ENCODE measurements at regions not wholly inside any gene's neighbourhood (a gene's known extent, or its start where the extent isn't known, plus 50 kb on each side); places are given as distances from the start of the nearest gene placed in this dataset.

DNA sequence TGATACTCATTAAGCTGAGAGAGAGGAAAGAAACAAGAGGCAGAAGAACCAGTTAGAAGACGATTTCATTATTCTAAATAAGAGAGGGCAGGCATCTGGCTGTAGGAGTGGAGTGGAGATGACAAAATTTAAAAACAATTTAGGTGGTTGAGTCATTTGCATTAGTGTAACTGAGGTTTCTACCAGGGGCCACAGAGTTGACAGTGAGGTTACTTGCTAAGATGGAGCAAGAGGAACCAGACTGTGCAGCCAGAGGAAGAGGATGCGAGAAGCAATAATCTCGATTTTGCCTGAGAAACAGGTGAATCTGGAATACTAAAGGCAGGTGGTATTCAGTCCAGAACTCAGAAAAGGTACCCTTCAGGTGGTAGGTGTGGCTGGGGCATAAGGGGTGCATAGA lies 491.9 kb downstream of the MID1IP1 start:
- no peaks in the 10 kb centered on the region for H3K27me3 ChIP-seq (ENCODE audit: low read length)
- no peaks in the 10 kb centered on the region for H3K9me3 ChIP-seq (ENCODE audit: low read length)
- TF ChIP-seq EZH2 (IDR thresholded peaks at IDR 0.05; ENCODE audit: low read length, unreplicated experiment), result no peak
- TF ChIP-seq, protein P1, sequence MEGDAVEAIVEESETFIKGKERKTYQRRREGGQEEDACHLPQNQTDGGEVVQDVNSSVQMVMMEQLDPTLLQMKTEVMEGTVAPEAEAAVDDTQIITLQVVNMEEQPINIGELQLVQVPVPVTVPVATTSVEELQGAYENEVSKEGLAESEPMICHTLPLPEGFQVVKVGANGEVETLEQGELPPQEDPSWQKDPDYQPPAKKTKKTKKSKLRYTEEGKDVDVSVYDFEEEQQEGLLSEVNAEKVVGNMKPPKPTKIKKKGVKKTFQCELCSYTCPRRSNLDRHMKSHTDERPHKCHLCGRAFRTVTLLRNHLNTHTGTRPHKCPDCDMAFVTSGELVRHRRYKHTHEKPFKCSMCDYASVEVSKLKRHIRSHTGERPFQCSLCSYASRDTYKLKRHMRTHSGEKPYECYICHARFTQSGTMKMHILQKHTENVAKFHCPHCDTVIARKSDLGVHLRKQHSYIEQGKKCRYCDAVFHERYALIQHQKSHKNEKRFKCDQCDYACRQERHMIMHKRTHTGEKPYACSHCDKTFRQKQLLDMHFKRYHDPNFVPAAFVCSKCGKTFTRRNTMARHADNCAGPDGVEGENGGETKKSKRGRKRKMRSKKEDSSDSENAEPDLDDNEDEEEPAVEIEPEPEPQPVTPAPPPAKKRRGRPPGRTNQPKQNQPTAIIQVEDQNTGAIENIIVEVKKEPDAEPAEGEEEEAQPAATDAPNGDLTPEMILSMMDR (conservative IDR thresholded peaks at IDR 0.05; ENCODE audit: low read depth, low read length), result no peak
- no peak for TF ChIP-seq EZH2phosphoT487 (IDR thresholded peaks at IDR 0.05; ENCODE audit: borderline replicate concordance, low read length)
- H3K4me1 ChIP-seq (ENCODE audit: insufficient read depth, low read length), result no peaks in the 10 kb centered on the region
- H3F3A ChIP-seq (ENCODE audit: low read length, unreplicated experiment), result no peaks in the 10 kb centered on the region
- H3K9ac ChIP-seq (ENCODE audit: low read length), result no peak overlapping the region
- no peaks in the 10 kb centered on the region for H4K20me1 ChIP-seq (ENCODE audit: low read length)
- no peak overlapping the region for H3K27ac ChIP-seq (ENCODE audit: low read length)
- H3K4me2 ChIP-seq (ENCODE audit: low read length), result no peak overlapping the region
- no peak overlapping the region for H3K4me3 ChIP-seq (ENCODE audit: low read length)
- DNase-seq (no peak), ATAC-seq (no peak)
- intact Hi-C loops (cut with micrococcal nuclease), result no loop called here
- no peaks in the 10 kb centered on the region for H3K79me2 ChIP-seq (ENCODE audit: low read length)
- no peak overlapping the region for H2AFZ ChIP-seq (ENCODE audit: low read length)
- CTCF ChIA-PET, result no interaction called here
- H3K36me3 ChIP-seq (ENCODE audit: low read depth, low read length), result no peaks in the 10 kb centered on the region
- BruUV-seq (replicated peaks), result no TSS peak
- no peaks in the 10 kb centered on the region for H3K9me2 ChIP-seq (replicated peaks; ENCODE audit: low read length)
- POLR2A ChIA-PET (ENCODE audit: unreplicated experiment), result no interaction called here

DNA sequence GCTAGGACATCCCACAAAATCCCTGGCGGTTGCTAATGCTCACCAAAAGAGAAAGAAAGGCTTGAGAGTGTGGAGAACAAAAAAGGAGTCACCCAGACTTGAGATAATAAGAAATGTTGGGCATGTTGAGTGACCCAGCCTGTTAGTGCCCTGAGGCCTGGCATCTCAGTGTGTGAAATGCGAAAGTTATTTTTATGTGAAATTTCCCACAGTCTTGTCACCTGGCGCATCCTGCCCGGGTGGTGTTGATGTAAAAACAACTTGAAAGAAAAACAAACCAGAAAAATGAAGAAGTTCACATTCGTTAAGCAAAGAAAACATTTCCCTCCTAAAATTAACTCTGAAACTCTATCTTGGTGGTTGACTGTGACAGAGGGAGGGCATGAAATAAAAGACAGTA lies 495.2 kb downstream of the MID1IP1 start:
- Histone ChIP-seq H3F3A (ENCODE audit: low read length, unreplicated experiment) (no peaks in the 10 kb centered on the region), H3K4me1 (ENCODE audit: insufficient read depth, low read length) (no peaks in the 10 kb centered on the region), H3K9ac (ENCODE audit: low read length) (no peak overlapping the region), H3K79me2 (ENCODE audit: low read length) (no peaks in the 10 kb centered on the region), H3K9me2 (replicated peaks; ENCODE audit: low read length) (no peaks in the 10 kb centered on the region), H3K4me2 (ENCODE audit: low read length) (no peak overlapping the region), H3K4me3 (ENCODE audit: low read length) (no peak overlapping the region), H3K27me3 (ENCODE audit: low read length) (no peaks in the 10 kb centered on the region), H3K27ac (ENCODE audit: low read length) (no peak overlapping the region), H4K20me1 (ENCODE audit: low read length) (no peaks in the 10 kb centered on the region), H2AFZ (ENCODE audit: low read length) (no peak overlapping the region), H3K9me3 (ENCODE audit: low read length) (no peaks in the 10 kb centered on the region), H3K36me3 (ENCODE audit: low read depth, low read length) (no peaks in the 10 kb centered on the region)
- CTCF ChIA-PET, result no interaction called here
- BruUV-seq (replicated peaks), result no TSS peak
- ATAC-seq, result no peak
- intact Hi-C loops (cut with micrococcal nuclease), result no loop called here
- POLR2A ChIA-PET (ENCODE audit: unreplicated experiment), result no interaction called here
- TF ChIP-seq, protein P1 (conservative IDR thresholded peaks at IDR 0.05; ENCODE audit: low read depth, low read length), result no peak
- no peak for TF ChIP-seq EZH2 (IDR thresholded peaks at IDR 0.05; ENCODE audit: low read length, unreplicated experiment)
- TF ChIP-seq EZH2phosphoT487 (IDR thresholded peaks at IDR 0.05; ENCODE audit: borderline replicate concordance, low read length), result no peak
- no peak for DNase-seq

DNA sequence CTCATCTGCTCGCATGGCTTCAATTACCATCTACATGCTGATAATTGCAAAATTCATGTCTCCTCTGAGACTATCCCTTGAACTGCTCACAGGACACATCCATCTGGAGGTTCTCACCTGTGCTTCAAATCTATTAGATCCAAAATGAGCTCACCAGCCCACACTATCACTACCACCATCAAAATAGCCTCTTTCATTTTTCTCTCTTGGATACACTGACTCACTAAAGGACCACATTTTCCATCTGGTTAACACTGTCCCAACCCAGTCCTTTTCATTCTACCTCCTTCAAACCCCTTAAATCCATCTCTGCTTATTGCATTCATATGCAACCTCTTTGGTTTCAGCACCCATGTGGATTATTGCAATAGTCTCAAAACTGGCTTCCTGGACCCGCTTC lies 497.6 kb downstream of the MID1IP1 start:
- BruUV-seq (replicated peaks), result no TSS peak
- Histone ChIP-seq H3K36me3 (ENCODE audit: low read depth, low read length) (no peaks in the 10 kb centered on the region), H3K79me2 (ENCODE audit: low read length) (no peaks in the 10 kb centered on the region), H3K4me2 (ENCODE audit: low read length) (no peak overlapping the region), H3K27ac (ENCODE audit: low read length) (no peak overlapping the region), H4K20me1 (ENCODE audit: low read length) (no peaks in the 10 kb centered on the region), H3K9ac (ENCODE audit: low read length) (no peak overlapping the region), H3F3A (ENCODE audit: low read length, unreplicated experiment) (no peaks in the 10 kb centered on the region), H3K9me3 (ENCODE audit: low read length) (no peaks in the 10 kb centered on the region), H3K27me3 (ENCODE audit: low read length) (no peaks in the 10 kb centered on the region), H3K4me3 (ENCODE audit: low read length) (no peak overlapping the region), H3K9me2 (replicated peaks; ENCODE audit: low read length) (no peaks in the 10 kb centered on the region), H3K4me1 (ENCODE audit: insufficient read depth, low read length) (no peaks in the 10 kb centered on the region), H2AFZ (ENCODE audit: low read length) (no peak overlapping the region)
- ChIA-PET POLR2A (ENCODE audit: unreplicated experiment) (no interaction called here), CTCF (no interaction called here)
- ATAC-seq, result no peak
- no peak for DNase-seq
- intact Hi-C loops (cut with micrococcal nuclease), result no loop called here
- TF ChIP-seq, protein P1 (conservative IDR thresholded peaks at IDR 0.05; ENCODE audit: low read depth, low read length), result no peak
- TF ChIP-seq EZH2phosphoT487 (IDR thresholded peaks at IDR 0.05; ENCODE audit: borderline replicate concordance, low read length), result no peak
- TF ChIP-seq EZH2 (IDR thresholded peaks at IDR 0.05; ENCODE audit: low read length, unreplicated experiment), result no peak
